Skeletal muscle tissue (tissue), 3 donors: ENCODE measurements at regions not wholly inside any gene's neighbourhood (a gene's known extent, or its start where the extent isn't known, plus 50 kb on each side); places are given as distances from the start of the nearest gene placed in this dataset.

Experiments
- H3K27ac ChIP-seq: one replicate; pipeline ENCODE4 v1.7.0; 2013; ENCODE audit warnings: mild to moderate bottlenecking, low read depth, low read length, inconsistent platforms
- H3K27me3 ChIP-seq, 3 donors: one replicate each; pipeline ENCODE4 v1.7.0; 2013; ENCODE audit warnings: low read length in 3 of 3; ENCODE audit not compliant: control insufficient read depth in 3 of 3, insufficient read depth in 3 of 3
- H3K36me3 ChIP-seq, 3 donors: one replicate each; pipeline ENCODE4 v1.7.0; 2013; ENCODE audit warnings: low read length in 3 of 3; ENCODE audit not compliant: control insufficient read depth in 3 of 3, insufficient read depth in 3 of 3
- H3K4me1 ChIP-seq, 3 donors: one replicate each; pipeline ENCODE4 v1.7.0; 2013; ENCODE audit warnings: low read length in 3 of 3, mild to moderate bottlenecking in 3 of 3; ENCODE audit not compliant: control insufficient read depth in 3 of 3, insufficient read depth in 3 of 3
- H3K4me3 ChIP-seq, 3 donors: one replicate each; pipeline ENCODE4 v1.7.0; 2013; ENCODE audit warnings: low read length in 3 of 3
- H3K9ac ChIP-seq, 3 donors: one replicate each; pipeline ENCODE4 v1.7.0; 2013; ENCODE audit warnings: low read length in 3 of 3, mild to moderate bottlenecking in 3 of 3, moderate library complexity in 2 of 3, low read depth in 1 of 3
- H3K9me3 ChIP-seq, 3 donors: one replicate each; pipeline ENCODE4 v1.7.0; 2013; ENCODE audit warnings: low read length in 3 of 3; ENCODE audit not compliant: control insufficient read depth in 3 of 3
- donor health status: Osteomylitis.

- Histone ChIP-seq H3K4me1 (peaks cover 6 to 20% (median 6%) of the 10 kb centered on the region in 3 donors), H3K9ac (no peak overlapping the region), H3K4me3 (no peak overlapping the region), H3K27me3 (no peaks in the 10 kb centered on the region), H3K27ac (no peak overlapping the region), H3K36me3 (no peaks in the 10 kb centered on the region), H3K9me3 (no peaks in the 10 kb centered on the region)
These were observed 418.9 kb upstream of the NRP1 start for GRCh38 chr10:33753389-33753788.

GRCh38 chr10:33749790-33750189 is 415.3 kb upstream of the NRP1 start:
- no peak overlapping the region for H3K27ac ChIP-seq
- H3K4me3 ChIP-seq = peak overlapping the region in 1 of 3 donors; percentile 2
- H3K36me3 ChIP-seq = no peaks in the 10 kb centered on the region
- peak overlapping the region in 1 of 3 donors; percentile 4 for H3K9ac ChIP-seq
- peaks cover 6 to 20% (median 6%) of the 10 kb centered on the region in 3 donors for H3K4me1 ChIP-seq
- H3K27me3 ChIP-seq = no peaks in the 10 kb centered on the region
- H3K9me3 ChIP-seq = no peaks in the 10 kb centered on the region

- Histone ChIP-seq H3K27ac (no peak overlapping the region), H3K9ac (peak overlapping the region in 1 of 3 donors; percentile 4), H3K27me3 (no peaks in the 10 kb centered on the region), H3K4me3 (no peak overlapping the region), H3K9me3 (no peaks in the 10 kb centered on the region), H3K36me3 (no peaks in the 10 kb centered on the region), H3K4me1 (peaks cover 6 to 20% (median 6%) of the 10 kb centered on the region in 3 donors)
These were observed 414.7 kb upstream of the NRP1 start for GRCh38 chr10:33749067-33749735.

GRCh38 chr10:33746836-33747268 is 412.4 kb upstream of the NRP1 start:
- H3K4me3 ChIP-seq = no peak overlapping the region
- H3K27me3 ChIP-seq = no peaks in the 10 kb centered on the region
- H3K27ac ChIP-seq = no peak overlapping the region
- no peaks in the 10 kb centered on the region for H3K9me3 ChIP-seq
- H3K9ac ChIP-seq = no peak overlapping the region
- H3K36me3 ChIP-seq = no peaks in the 10 kb centered on the region
- H3K4me1 ChIP-seq = peaks cover 6 to 16% (median 6%) of the 10 kb centered on the region in 3 donors

- Histone ChIP-seq H3K36me3 (no peaks in the 10 kb centered on the region), H3K9me3 (no peaks in the 10 kb centered on the region), H3K4me3 (no peak overlapping the region), H3K27ac (no peak overlapping the region), H3K9ac (no peak overlapping the region), H3K27me3 (no peaks in the 10 kb centered on the region), H3K4me1 (peaks cover 6 to 16% (median 6%) of the 10 kb centered on the region in 3 donors)
These were observed 411.7 kb upstream of the NRP1 start for GRCh38 chr10:33746186-33746585.

GRCh38 chr10:33743429-33743857 is 409.0 kb upstream of the NRP1 start:
- no peaks in the 10 kb centered on the region for H3K27me3 ChIP-seq
- no peaks in the 10 kb centered on the region for H3K4me1 ChIP-seq
- H3K36me3 ChIP-seq = no peaks in the 10 kb centered on the region
- no peak overlapping the region for H3K4me3 ChIP-seq
- H3K27ac ChIP-seq = no peak overlapping the region
- H3K9ac ChIP-seq = no peak overlapping the region
- H3K9me3 ChIP-seq = no peaks in the 10 kb centered on the region

GRCh38 chr10:33739031-33739430 is 404.6 kb upstream of the NRP1 start:
- Histone ChIP-seq H3K27me3 (no peaks in the 10 kb centered on the region), H3K9ac (no peak overlapping the region), H3K9me3 (no peaks in the 10 kb centered on the region), H3K4me1 (peaks cover 0 to 4% (median 0%) of the 10 kb centered on the region in 3 donors), H3K36me3 (no peaks in the 10 kb centered on the region), H3K27ac (no peak overlapping the region), H3K4me3 (no peak overlapping the region)

GRCh38 chr10:33735464-33735923 is 401.0 kb upstream of the NRP1 start:
- no peaks in the 10 kb centered on the region for H3K27me3 ChIP-seq
- H3K9ac ChIP-seq = no peak overlapping the region
- no peaks in the 10 kb centered on the region for H3K9me3 ChIP-seq
- no peaks in the 10 kb centered on the region for H3K36me3 ChIP-seq
- H3K4me1 ChIP-seq = peaks cover 0 to 4% (median 0%) of the 10 kb centered on the region in 3 donors
- no peak overlapping the region for H3K4me3 ChIP-seq
- no peak overlapping the region for H3K27ac ChIP-seq

- no peak overlapping the region for H3K27ac ChIP-seq
- no peaks in the 10 kb centered on the region for H3K9me3 ChIP-seq
- no peaks in the 10 kb centered on the region for H3K27me3 ChIP-seq
- no peak overlapping the region for H3K9ac ChIP-seq
- H3K36me3 ChIP-seq = no peaks in the 10 kb centered on the region
- peaks cover 0 to 4% (median 0%) of the 10 kb centered on the region in 3 donors for H3K4me1 ChIP-seq
- H3K4me3 ChIP-seq = no peak overlapping the region
These were observed 400.1 kb upstream of the NRP1 start for GRCh38 chr10:33734393-33735155.

- Histone ChIP-seq H3K27ac (no peak overlapping the region), H3K27me3 (no peaks in the 10 kb centered on the region), H3K4me1 (peaks cover 0 to 4% (median 0%) of the 10 kb centered on the region in 3 donors), H3K4me3 (no peak overlapping the region), H3K36me3 (no peaks in the 10 kb centered on the region), H3K9ac (no peak overlapping the region), H3K9me3 (no peaks in the 10 kb centered on the region)
These were observed 398.6 kb upstream of the NRP1 start for GRCh38 chr10:33733058-33733457.
